ENCODE measurements at regions not wholly inside any gene's neighbourhood (a gene's known extent, or its start where the extent isn't known, plus 50 kb on each side); places are given as distances from the start of the nearest gene placed in this dataset.
"Not testable (repeated sequence)": the region's sequence is repeated elsewhere in the genome, so short reads cannot be mapped to it uniquely, and the experiment has no call there.

- DNase-seq (ENCODE audit: low read depth): no peak
These were observed 66.9 kb upstream of the PPARGC1A start for GRCh38 chr4:23956601-23957364.

- DNase-seq (ENCODE audit: low read depth): no peak
These were observed 62.4 kb upstream of the PPARGC1A start for GRCh38 chr4:23952258-23952657.

DNA sequence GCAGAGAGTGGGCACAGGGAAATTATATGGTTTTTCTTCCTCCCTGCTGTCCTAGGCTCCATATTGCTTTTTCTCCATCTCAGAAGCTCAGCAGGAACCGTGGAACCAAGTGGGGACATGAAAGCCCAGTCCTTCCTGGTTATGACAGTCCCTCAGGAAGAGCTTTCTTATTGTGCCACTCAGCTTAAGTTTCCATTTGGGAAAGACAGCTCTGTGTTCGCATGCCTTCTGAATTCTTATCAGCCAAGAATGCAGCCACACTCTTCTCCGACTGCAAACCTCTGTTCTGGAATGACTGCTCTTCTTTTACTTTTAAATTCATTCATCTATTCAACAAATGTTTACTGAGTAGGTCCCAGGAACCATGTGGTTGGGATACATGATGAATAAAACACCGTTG is 58.0 kb upstream of the PPARGC1A start:
- no peak for DNase-seq (ENCODE audit: low read depth)

- no peak for DNase-seq (ENCODE audit: low read depth)
These were observed 56.5 kb upstream of the PPARGC1A start for GRCh38 chr4:23946299-23946698.

DNA sequence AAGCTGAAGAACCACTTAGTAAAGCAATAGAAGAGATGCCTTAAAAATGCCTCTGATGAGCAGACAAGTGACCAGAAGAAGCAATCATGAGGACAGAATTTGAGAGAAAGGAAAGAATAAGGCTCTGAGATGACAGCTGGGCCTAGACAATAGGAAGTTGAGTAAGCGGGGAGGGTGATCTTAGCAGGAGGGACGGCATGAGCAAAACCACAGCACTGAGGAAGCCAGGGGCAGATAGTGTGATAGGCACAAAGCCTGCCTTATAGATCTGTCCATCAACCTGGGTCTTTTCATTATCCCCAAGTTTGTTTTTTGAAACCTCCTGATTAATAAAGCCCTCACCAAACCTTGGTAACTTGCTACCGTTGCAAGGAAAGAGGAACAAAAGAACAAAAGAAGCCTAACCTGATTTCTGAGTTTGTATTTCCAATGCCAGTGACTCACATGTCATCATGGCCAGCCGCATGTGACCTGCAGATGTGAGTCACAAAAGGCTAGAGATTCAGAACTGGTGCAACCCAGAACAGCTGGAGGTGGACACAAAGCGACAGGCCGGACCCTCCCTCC is 55.7 kb upstream of the PPARGC1A start:
- peak; percentile 4 for DNase-seq (ENCODE audit: low read depth)

DNA sequence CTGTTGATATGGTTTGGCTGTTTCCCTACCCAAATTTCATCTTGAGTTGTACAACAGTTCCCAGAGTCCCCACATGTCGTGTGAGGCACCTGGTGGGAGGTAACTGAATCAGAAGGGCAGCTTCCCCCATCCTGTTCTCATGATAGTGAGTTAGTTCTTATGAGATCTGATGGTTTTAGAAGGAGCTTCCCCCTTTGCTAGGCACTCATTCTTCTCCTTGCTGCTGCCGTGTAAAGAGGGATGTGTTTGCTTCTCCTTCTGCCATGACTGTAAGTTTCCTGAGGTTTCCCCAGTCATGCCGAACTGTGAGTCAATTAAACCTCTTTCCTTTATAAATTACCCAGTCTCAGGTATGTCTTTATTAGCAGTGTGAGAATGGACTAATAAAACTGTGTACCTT is 54.7 kb upstream of the PPARGC1A start:
- not testable (repeated sequence) for DNase-seq (ENCODE audit: low read depth)

DNA sequence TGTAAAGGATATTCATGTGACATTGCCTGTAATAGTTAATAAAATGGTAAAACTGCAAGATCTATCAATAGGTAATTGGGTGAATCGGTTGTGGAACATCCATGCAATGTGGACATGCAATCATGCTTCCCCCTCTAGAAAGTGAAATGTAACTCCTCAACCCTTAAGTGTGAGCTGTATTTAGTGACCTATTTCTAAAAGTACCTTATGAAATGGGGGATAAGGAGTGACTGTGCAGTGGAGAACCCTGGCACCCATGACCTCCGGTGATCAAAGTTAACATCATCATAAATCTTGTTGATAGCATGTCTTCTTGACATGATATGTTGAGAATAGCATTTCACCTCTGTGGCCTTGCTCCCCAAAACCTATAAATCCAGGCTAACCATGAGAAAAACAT is 53.6 kb upstream of the PPARGC1A start:
- no peak for DNase-seq (ENCODE audit: low read depth)

- DNase-seq (ENCODE audit: low read depth): no peak
These were observed 52.6 kb upstream of the PPARGC1A start for GRCh38 chr4:23942471-23942870.

Measured in amniotic epithelial cell (primary cell).